Left renal pelvis (tissue), 4 donors: ENCODE measurements at regions not wholly inside any gene's neighbourhood (a gene's known extent, or its start where the extent isn't known, plus 50 kb on each side); places are given as distances from the start of the nearest gene placed in this dataset.

Source experiments
- DNase-seq, 4 donors: peaks; one replicate each; pipeline ENCODE4 v3.0.0-alpha.2; 2013; ENCODE audit warnings: low read depth in 4 of 4, low spot score in 3 of 4

DNA sequence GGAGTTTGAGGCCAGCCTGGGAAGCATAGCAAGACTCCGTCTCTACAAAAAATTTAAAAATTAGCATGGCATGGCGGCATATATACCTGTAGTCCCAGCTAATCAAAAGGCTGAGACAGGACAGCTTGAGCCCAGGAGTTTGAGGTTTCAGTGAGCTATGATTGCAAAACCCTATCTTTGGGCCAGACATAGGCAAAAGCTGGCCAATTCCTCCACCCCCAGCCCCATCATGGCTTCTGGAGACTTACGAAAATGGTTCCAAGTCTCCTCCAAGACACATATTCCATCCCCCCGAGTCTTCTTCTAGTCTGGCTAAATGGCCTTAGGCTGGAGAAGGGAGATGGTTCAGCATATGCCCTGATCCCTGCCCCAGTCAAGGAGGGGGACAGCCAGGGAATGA is 172.8 kb upstream of the HAAO start:
- no peak for DNase-seq

DNA sequence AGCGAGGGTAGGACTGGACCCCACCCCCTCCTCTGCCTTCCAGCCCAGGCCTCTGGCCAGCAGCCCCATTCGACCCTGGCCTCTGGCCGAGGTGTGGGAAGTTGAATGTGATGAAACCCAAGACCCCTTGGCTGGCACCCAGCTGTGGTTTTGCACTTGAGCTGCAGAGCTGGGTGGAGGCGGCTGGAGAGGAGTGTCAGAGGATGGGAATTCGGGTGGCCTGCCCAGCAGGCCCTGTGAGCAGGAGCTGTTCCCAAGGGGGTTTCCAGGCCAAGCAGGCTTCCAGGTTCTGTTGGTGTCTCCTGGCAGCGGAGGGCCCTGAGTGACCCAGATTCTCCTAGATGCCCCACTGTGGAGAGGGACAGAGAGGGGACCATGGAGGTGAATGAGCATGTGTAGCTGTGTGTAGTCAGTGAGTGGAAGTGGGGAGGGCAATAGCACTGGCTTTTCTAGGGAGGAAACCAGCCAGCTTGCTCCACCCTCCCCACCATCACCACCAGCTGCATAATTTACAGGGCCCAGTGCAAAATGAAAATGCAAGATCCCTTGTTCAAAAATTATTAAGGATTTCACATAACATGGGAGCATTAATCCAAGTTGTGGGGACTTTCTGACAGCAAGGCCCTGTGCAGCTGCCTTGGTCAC is 172.2 kb upstream of the HAAO start:
- no peak for DNase-seq

DNA sequence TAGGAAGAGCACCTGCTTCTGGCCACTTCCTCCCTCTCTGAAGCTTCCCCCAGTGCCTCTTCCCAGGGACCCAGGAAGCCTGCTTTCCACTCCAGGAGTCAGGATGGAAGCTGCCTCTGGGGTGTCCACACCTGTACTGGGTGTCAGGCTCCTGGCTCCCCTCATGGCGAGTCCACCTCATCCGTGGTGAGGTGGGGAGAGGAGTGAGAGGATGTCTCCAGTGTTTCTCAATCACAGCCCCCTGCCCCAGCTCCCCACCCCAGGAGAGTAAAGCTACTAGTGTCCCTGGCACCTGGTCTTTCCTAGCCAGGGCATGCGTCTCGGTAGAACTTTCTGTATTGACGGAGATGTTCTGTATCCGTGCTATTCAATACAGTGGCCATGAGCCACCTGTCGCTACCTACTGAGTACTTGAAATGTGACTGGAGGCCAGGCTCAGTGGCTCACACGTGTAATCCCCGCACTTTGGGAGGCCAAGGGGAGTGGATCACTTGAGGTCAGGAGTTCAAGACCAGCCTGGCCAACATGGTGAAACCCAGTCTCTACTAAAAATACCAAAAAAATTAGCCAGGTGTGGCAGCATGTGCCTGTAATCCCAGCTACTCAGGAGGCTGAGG is 171.2 kb upstream of the HAAO start:
- DNase-seq, result no peak

DNA sequence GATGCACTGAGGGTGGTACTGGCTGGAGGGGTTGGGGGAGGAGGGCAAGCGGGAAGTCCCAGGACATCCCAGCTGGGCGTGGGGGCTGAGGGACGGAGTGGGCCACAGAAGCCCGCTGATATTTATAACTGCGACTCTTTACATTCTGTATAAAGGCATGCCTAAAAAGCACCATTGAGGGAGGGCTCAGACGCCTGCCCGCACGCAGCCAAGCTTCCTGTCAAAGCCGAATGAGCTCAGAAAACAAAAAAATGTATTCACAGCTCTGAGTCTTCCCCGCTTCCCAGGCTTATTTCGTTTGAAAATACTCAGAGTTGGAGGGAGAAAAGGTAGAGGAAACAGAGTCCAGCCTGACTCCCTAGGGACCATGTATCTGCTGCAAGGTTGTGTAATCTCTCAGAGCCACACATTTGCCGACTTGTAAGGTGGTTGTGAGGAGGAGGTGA is 170.1 kb upstream of the HAAO start:
- DNase-seq, result no peak

DNA sequence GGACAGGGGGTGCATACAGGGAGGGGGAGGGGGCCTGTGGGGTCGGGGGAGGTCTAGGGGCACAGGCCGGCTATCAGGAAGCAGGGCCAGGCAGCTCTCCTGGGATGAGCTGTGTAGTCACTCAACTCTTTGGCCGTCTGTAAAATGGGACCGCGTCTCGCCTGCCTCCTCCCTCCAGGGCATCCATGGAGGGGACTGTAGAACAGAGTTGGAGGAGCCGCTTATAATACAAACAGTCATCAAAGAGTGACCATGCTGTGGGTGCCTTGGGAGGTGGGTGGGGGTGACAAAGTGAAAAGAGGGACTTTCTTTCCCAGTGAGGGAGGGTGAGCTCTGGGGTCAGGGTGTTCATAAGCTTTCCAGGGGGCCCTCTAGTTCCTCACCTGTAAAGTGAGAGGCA is 169.6 kb upstream of the HAAO start:
- DNase-seq, result no peak

DNA sequence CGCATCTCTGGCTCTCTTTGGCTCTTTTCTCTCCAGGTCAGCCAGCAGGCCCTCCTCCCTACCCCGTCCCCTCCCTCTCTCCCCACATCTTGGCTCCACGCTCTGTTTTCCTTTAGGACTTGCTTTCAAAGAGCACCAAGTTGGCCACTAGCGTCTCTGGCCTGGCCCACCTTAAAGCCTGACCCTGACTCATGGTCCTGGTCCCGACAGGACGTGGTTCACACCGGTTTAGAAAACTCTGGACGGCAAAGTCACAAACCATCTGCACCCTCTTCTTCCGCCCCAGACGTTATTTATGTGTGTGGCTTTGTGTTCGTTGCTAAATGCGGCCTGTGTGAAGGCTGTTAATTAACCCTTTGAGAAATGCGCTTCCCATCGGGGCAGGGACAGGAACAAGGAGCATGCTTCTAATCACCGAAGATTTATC is 169.0 kb upstream of the HAAO start:
- no peak for DNase-seq

DNA sequence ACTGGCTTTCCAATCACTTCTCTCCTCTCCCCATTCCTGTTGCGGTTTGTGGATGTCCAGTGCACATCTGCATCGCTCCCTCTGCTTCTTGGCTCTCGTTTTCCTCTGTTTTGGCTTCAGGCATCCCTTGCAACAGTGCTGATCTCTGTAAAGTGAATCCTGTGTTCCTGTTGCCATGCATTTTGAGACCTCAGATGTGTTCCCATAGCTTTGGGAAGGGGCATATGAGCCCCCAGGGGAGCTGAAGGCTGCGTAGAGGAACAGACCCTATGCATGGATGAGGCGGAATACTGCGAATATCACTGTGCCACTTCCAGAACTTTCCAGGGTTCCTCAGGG is 168.4 kb upstream of the HAAO start:
- no peak for DNase-seq

DNA sequence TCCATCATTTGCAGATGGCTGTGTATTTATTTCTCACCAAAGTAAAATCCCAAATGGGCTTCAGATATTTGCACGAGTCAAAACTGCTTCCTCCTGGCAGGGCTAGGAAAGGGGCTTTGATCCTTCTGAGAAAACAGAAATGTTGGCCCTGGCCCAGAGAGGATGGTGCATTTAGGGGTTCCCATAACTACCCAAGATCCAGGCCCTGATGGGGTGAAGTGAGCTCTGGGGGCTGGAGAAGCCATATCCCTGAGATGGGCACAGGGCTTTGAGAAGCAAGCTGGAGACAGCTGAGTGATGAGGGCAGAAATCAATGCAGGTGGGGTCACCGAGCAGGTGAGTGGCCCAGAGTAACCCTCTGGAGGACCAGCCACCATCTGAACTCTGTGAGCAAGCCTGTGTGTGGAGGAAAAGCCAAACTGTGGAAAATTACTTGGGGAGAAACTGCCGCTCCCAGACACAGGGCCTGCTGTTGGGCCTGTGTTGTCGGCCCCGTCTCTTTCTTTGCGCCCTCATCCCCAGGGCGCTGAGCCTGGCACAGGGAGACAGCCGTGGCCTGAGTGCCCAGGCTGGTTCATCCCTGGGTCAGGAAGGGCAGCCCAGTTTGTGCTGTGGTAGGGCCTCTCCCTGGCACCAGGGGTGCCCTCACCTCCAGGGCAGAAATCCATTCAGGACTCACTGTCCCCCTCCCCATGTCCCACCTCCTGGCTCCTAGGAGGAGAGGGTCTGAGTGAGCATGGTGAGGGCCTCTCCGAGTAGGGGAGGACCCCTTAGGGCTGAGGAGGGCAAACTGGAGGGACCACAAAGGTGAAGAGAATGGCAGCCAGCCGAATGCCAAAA is 167.8 kb upstream of the HAAO start:
- no peak for DNase-seq

DNA sequence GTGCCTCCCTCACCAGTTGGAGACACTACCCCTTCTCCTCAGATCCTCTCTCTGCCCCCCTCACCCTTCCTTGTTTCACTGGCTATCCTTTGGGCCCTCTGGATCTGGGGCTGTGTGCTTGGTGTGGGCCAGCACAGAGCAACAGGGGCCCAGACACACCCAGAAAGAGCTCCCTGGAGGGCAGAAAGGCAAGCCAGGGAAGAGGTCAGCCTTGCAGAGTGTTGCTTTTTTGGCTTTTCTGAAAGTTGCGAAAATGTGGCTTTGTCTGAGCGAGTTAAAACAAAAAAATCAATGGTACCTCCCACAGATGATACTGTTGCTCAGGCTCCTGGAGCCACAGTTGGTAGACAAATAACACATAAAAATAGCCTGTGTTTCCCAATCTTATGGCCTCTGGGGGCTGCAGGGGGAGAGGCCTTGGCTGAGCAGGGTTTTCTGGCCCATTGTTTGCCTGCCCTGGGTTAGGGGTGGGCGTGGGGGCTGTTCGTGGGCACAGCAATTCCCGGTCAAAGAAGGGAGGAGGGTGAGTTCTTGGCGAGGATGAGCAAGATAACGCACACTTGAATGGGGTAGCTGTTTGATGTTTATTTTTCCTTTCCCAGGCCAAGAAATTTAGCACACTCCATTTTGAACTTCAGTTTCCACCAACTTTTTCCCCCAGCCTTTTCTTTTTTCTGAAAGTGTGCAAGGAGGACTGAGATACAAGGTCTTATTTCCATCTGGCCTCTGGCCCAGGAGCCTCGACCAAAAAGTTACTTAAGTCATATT is 167.0 kb upstream of the HAAO start:
- no peak for DNase-seq

DNA sequence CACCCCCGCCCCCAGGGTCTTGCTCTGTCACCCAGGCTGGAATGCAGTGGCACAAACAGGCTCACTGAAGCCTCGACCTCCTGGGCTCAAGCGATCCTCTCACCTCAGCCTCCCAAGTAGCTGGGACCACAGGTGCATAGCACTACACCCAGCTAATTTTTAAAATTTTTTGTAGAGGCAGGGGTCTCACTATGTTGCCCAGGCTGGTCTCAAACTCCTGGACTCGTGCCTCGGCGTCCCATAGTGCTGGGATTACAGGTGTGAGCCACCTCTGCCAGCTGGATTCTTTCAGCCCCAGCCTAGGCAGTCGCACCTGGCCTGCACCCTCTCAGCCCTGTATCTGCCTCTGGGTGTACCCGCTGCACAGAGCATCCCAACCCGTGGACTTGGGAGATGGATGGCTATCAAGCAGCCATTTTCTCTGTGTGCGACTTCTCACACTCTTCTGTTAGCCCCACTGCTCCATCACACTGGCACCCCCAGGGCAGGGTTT is 166.4 kb upstream of the HAAO start:
- DNase-seq, result no peak

DNA sequence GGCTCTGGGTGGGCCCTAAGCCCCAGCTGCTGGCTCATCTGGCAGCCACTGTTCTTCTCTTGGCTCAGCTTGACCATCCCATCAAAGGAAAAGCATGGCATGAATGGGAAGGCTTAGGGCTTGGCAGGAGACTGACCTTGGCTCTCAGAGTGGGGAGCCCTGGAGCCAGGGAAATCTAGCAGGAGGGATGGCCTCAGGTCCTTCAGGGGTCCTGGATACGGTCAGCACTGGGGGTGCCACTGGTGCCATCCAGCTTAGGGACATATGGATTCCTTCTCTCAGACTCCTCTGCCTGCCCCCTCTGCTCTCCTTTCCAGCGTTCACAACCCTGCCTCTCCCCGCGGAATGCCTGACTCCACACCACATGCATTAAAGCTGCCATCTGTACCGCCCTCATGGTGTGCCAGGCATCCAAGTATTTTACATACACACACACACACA is 165.5 kb upstream of the HAAO start:
- no peak for DNase-seq

DNA sequence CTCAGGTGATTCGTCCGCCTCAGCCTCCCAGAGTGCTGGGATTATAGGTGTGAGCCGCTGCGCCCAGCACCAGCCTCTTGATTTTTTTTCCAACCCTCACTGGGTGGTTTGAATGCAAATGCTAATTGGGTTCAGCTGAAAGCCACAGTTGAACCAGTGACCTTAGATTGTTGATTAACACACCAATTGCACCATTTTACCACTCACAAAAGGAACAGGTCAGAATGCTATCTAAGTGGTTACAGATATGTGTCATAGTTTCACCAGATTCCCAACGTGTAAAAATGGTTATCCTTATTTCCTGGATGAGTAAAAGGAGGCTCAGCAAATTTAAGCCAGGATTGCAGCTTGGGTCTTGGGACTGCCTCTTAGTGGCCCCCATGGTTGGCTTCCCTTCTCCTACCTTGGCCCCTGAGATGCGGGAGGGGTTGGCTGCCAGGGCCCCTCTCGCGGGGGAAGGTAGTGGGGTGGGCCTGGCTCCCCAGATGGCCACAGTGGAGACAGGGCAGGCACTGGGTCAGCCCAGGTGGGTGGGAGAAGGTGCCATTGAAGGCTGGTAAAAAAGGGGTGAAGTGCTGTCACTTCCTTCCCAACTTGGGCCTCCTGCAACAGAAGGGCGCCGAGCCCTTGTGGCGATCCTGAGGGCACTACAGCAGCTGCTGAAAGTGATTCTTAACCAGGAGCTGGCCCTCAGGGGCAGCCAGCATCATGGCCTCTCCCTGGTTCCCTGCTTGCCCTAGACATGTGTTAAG is 164.9 kb upstream of the HAAO start:
- DNase-seq, result no peak

DNA sequence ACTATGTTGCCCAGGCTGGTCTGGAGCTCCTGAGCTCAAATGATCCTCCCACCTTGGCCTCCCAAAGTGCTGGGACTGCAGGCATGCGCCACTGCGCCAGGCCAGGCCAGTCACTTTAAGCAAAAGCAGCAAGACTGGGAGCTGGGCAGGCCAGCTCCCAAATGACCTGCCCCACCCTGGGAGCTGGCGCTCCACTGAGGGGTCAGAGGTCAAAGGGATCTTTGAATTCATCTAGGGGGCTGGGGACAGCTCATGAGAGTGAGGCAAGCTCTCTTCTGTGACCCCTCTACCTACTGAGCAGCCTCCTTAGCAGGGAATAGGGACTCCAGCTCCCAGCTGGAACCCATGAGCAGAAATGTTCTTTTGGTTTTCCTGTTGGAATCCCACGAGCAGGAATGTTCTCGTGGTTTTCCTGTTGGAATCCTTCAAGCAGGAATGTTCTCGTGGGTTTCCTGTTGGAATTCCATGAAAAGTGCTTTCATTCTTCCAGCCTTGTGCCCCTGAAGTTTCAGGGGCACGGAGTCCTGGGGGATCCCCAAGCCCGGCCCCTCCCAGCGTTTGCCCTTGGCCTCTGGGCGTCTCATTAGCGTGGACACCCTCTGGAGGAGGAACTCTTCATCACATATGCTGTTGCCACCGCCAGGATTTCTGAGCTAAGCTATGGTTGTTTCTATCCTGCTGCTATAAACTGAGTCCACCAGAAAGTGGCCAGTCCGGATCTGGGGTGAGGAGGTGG is 162.0 kb upstream of the HAAO start:
- DNase-seq, result no peak

DNA sequence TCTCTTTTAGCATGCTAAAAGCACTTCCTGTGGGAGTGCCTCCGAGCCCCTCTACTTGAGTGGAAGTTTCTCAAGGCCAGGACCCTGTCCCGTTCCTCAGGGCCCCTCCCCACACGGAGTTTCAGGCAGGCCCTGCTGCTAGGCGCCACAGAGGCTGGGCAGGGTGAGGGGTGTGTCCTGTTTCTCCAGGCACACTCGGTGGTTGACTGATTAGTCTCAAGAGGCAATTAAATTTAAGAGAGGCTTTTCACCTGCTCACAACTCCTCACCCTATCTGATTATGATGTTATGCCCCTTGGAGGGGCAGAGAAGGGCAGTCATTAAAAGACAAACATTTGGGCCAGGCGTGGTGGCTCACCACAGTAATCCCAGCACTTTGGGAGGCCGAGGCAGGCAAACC is 160.8 kb upstream of the HAAO start:
- DNase-seq, result no peak

DNA sequence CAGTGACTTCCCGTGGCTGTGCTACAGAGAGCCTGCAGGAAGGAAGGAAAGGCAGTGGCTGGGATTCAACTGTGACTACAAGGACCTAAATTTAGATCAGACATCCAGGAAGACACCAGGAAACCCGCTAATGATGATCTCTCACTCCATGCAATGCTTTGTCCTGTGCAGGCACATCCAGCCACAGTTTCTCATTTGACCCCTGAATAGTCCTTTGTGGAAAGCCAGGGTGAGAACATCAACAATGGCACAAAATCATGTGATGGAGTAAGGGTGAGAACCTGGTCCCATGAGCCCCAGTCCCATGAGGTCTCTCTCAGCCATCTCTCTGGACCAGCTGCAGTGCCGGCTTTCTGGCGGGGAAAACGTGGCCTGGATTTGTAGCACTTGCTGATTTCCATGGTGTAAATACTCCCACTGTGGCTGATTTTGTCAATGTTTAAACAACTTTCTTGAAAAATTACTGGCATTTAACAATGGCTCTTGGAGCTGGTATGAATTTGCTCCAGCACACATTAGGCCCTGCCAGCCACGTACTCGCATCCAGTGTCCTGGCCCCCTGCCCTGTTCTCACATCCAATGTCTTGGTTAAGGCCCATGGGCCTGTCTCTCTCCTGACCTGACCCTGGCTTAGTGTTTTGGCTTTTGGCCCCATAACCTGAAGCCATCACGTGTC is 159.0 kb upstream of the HAAO start:
- DNase-seq, result no peak

DNA sequence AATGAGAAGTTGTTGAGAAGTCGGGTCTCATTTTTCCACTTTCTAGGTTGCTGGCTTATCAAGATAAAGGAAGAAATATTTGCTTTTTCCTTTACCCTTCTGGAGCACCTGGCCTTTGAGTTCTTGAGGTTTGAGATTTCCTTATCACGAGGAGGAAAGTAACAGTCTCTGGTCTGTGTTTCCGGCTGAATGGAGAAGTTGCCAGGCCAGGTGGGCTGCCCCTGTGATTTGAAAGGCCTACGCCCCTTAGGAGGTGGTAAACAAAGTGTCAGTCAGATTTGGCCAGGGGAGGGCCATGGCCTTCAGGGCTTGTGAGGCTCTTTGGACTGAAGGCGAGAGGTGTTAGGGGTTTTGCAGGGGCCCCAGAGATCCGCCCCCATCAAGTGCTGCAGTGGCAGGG is 156.7 kb upstream of the HAAO start:
- DNase-seq, result no peak

DNA sequence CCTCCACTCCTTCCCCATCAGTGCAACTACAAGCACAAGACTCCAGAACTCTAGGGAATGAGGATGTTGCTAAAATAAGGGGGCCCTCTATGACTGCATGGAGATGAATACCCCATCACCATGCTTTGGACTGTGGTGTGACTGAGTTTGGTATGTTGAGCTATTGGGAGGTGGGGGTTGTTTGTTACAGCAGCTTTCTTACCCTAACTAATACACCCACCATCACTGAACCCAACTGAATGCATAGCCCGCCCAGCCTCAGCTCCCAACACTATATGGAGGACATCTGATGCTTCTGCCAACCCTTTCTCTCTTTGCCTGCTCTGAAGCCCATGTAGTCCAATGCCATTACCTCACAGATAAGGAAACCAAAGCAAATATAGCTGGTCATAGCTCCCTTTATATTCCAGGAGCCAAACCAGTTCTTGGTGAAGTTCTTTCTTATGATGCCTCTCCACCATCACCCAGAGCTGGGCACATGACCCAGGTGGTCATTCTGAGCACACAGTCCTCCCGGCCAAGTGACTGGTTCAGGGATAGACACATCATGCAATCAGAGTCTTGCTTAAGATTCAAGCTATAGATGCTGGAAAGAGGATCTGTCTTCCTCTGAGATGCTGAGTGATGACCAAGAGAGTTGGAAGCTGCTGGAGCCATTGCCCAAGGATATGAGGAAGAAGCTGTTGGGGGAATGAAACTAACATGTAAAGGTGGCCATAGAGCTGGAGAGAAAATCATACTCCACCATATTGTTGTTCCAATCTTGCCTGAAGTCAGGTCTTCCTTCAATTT is 155.6 kb upstream of the HAAO start:
- no peak for DNase-seq

DNA sequence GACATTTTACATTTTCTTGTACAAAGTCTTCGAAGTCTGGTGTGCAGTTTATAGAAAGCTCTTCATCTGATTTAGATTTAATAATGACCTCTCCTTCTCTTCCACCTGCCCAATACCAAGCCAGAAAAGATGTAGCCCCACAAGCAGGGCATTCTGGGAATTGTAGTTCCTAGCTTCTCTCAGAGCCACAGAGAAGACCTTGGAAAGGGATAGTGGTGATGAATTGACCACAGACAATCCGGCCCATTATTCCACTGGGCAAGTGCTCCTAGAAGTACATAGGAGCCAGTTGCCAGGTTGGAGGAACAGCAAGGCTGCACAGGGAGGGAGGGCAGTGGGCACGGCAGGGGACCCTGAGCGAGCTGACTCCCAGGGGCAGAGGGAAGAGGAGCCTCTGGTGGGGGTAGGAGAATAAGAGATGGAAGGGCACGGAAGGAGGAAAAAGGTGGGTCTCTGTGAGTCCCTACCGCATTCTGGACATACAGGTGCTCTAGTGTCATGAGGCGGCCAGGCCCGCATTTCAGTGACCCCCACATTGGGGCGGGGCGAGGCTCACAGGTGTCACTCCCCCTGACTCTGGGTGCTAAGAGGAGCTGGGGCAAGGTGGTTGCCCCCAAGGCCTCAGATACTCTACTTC is 152.5 kb upstream of the HAAO start:
- no peak for DNase-seq
